NCI-H1092 (cell line): ENCODE measurements at regions not wholly inside any gene's neighbourhood (a gene's known extent, or its start where the extent isn't known, plus 50 kb on each side); places are given as distances from the start of the nearest gene placed in this dataset.
"Not testable (repeated sequence)": the region's sequence is repeated elsewhere in the genome, so short reads cannot be mapped to it uniquely, and the experiment has no call there.

Experiments used
- DNase-seq: peaks from one replicate; lab custom pipeline; 2025; lab: John Stamatoyannopoulos, UW

GRCh38 chr9:38518826-38519225 lies 94.6 kb upstream of the IGFBPL1 start:
- no peak for DNase-seq

DNA sequence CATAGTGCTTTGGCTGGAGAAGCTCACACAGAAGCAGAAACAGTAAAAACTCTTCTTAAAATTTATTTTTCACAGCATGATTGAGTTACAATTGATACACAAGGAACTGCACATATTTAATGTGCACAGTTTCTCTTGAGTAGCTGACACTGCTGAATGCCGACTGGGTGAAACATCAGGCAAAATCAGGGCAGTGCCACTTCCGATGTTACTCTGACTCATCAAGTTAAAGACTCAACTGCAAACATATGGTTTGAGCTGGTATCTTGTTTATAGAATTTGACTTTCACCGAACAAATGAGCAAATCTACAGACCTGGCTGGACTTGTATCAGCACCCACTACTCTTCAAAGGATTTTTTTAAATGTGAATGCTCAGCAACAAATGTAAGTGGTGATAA lies 92.0 kb upstream of the IGFBPL1 start:
- not testable (repeated sequence) for DNase-seq

GRCh38 chr9:38515055-38515454 lies 90.8 kb upstream of the IGFBPL1 start:
- peak; percentile 85 for DNase-seq

- not testable (repeated sequence) for DNase-seq
Observed at GRCh38 chr9:38510340-38510739, 86.1 kb upstream of the IGFBPL1 start.

DNA sequence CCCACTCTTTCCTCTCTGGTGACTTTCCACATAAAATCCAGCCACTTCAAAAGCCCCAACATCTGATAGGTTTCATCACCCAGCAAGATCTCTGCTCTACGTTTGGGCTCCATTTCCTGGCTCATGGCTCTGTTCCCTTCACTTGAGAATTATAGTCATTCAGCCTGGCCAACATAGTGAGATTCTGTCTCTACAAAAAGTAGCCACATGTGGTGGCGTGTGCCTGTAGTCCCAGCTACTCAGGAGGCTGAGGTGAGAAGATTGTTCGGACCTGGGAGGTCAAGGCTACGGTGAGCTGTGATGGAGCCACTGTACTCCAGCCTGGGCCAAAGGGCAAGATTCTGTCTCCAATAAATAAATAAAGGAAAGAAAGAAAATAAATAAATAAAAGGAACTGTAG lies 83.3 kb upstream of the IGFBPL1 start:
- DNase-seq = no peak

GRCh38 chr9:38500171-38500570 lies 75.9 kb upstream of the IGFBPL1 start:
- DNase-seq = not testable (repeated sequence)

DNA sequence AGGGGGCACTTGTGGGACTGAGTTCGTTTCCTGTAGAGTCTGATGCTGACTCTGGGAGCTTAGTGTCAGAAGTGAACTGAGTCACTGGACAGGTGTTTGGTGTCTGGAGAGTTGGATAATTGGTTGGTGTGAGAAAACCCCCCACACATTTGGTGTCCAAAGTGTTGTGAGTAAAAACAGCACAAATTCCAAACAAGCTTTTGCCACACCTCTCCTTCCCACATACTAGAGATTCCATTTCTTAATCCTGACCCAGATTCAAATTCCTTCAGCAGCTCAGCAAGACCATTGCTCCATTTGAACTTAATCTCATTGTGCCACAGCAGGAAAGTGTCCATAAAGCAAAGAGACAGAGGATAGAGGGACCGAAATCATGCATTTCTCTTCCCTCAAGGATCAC lies 74.3 kb upstream of the IGFBPL1 start:
- DNase-seq = not testable (repeated sequence)

DNA sequence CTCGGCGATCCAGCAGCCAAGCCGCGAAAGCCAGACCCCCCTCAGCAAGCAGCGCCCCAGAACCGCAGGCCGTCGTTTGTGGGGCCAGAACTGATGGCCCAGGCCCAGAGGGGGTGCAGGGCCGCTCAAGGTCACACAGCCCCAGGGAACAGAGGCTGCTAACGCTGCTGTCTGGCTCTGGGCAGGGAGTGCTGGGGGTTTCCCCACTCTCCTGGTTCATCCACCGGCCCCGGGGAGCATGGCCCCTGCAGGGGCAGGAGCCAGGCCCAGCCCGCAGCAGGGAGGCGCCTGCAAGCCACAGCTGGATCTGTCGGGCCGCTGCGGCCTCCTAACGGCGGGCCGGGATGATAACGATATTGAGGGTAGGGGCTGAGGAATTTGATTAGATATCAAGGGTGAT lies 64.8 kb upstream of the IGFBPL1 start:
- no peak for DNase-seq

GRCh38 chr9:38488156-38488698 lies 64.0 kb upstream of the IGFBPL1 start:
- no peak for DNase-seq

DNA sequence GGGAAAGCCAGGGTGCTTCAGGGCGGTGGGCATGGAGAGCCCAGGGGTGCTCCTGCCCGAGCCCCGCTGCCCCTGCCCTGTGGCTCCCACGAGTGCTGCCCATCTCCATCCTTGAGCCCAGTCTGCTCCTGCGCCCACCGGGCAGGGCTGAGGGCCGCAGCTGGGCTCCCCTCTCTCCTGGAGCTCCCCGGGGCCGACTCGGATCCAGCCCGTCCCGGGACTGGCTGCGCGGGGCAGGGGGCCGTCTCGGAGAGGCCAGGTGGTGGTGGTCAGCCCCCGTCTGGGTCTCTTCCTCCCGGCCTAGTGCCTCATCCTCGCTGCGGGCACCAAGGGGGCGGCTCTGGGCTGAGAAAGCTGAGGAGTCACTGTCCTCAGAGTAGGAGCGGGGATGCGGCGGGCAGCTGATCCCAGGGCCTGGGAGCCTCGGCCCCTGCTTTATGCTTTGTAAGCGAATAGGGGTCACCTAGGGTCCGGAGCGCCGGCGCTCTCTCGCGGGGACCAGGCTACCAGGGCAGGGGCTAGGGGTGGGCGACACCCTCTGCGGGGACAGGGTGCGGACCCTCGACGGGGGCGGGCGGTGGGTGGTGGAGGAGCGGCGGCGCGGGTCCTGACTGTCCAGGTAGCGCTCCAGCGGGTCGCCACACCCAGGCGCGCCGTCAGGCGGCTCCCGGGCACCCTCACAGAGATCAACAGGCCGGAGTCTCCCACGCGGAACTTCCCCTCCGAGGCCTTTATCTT lies 63.3 kb upstream of the IGFBPL1 start:
- DNase-seq = not testable (repeated sequence)

DNA sequence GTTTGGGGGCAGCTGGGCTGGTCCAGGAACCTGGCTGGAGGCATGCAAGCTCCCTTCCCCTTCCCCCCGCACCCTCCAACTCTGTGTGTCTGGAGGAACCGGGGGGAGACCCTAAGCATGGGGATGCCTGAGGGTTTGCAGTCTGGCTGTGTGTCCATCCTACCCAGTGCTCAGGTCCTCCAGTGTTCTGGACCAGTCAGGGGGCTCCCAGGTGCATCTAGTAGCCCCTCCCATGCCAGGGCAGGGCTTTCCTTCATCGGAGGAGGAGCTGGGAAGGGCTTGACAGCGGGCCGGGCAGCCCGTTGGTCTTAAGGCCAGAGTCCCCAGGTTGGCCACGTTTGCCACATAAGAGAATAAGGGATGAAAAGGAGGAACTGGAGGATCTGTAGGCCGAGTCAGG lies 62.6 kb upstream of the IGFBPL1 start:
- DNase-seq = no peak

DNA sequence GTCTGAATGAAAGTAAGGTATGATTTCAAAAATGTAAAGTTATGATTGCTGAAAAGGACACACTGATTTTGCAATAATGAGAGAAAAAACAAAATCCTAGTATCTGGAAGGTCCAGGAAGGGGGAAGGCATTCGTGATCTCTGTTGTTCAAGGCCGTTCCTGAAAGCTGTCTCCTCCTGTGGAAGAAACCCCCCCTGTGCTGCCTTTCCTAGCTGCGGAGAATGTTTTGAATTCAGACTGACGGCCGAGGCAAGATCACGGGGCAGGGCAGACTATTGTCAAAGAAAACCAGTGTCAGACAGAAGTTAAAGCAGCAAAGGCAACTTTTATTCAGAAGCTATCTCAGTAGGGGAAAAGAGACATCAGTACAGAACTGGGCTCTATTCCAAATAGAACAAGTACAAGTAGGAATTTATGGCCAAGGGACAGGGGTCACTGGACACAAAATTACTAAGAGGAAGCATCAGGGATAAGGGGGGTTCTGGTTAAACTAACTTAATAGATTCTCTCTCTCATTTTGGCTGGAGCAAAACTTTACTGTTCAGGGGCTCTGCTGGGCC lies 61.9 kb upstream of the IGFBPL1 start:
- DNase-seq = no peak

GRCh38 chr9:38484076-38484665 lies 59.9 kb upstream of the IGFBPL1 start:
- peak; percentile 7 for DNase-seq

GRCh38 chr9:38482918-38483592 lies 58.8 kb upstream of the IGFBPL1 start:
- peak; percentile 11 for DNase-seq

GRCh38 chr9:38478211-38478610 lies 54.0 kb upstream of the IGFBPL1 start:
- DNase-seq = no peak

GRCh38 chr9:38474476-38474875 lies 50.2 kb upstream of the IGFBPL1 start:
- peak; percentile 88 for DNase-seq
